ENCODE measurements at regions not wholly inside any gene's neighbourhood (a gene's known extent, or its start where the extent isn't known, plus 50 kb on each side); places are given as distances from the start of the nearest gene placed in this dataset.

- no peaks in the 10 kb centered on the region for H3K27me3 ChIP-seq
- H3K36me3 ChIP-seq, result no peaks in the 10 kb centered on the region
- H3K27ac ChIP-seq, result no peak overlapping the region
- no peaks in the 10 kb centered on the region for H3K9me3 ChIP-seq
- intact Hi-C loops (cut with DNase I), result no loop called here
- no peak overlapping the region for H3K9ac ChIP-seq (ENCODE audit: low read depth in 2 of 2, low read length in 2 of 2)
- H3K4me3 ChIP-seq, result no peak overlapping the region
- TF ChIP-seq, protein P1, sequence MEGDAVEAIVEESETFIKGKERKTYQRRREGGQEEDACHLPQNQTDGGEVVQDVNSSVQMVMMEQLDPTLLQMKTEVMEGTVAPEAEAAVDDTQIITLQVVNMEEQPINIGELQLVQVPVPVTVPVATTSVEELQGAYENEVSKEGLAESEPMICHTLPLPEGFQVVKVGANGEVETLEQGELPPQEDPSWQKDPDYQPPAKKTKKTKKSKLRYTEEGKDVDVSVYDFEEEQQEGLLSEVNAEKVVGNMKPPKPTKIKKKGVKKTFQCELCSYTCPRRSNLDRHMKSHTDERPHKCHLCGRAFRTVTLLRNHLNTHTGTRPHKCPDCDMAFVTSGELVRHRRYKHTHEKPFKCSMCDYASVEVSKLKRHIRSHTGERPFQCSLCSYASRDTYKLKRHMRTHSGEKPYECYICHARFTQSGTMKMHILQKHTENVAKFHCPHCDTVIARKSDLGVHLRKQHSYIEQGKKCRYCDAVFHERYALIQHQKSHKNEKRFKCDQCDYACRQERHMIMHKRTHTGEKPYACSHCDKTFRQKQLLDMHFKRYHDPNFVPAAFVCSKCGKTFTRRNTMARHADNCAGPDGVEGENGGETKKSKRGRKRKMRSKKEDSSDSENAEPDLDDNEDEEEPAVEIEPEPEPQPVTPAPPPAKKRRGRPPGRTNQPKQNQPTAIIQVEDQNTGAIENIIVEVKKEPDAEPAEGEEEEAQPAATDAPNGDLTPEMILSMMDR (IDR thresholded peaks at IDR 0.05), result no peak
- no peak for DNase-seq
- no peaks in the 10 kb centered on the region for H3K4me1 ChIP-seq
Observed at GRCh38 chr14:85150166-85150565, 379.8 kb upstream of the FLRT2 start.

- Histone ChIP-seq H3K27ac (no peak overlapping the region), H3K27me3 (no peaks in the 10 kb centered on the region), H3K9me3 (no peaks in the 10 kb centered on the region), H3K9ac (ENCODE audit: low read depth in 2 of 2, low read length in 2 of 2) (no peak overlapping the region), H3K4me1 (no peaks in the 10 kb centered on the region), H3K36me3 (no peaks in the 10 kb centered on the region), H3K4me3 (no peak overlapping the region)
- TF ChIP-seq, protein P1 (IDR thresholded peaks at IDR 0.05), result no peak
- intact Hi-C loops (cut with DNase I), result no loop called here
- no peak for DNase-seq
Observed at GRCh38 chr14:85154714-85155113, 375.2 kb upstream of the FLRT2 start.

DNA sequence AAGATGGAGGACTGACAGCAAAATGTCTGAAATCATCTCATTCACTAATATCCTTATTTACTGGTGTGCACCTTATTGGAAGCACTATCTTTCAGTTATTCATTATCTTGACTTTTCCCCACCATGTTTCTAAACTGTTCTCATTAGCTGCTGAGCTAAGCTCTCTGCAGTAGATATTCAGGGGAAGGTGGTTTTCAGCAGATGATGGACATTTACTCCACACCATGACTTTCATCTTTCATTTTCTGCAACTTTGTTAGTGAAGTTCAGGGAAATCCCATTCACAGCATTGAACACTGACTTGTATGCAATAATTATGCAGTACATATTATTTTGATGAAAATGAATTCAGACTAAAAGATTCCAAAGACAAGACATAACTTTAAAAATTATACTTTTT lies 373.6 kb upstream of the FLRT2 start:
- H3K9ac ChIP-seq (ENCODE audit: low read depth in 2 of 2, low read length in 2 of 2), result no peak overlapping the region
- no peak for DNase-seq
- no peaks in the 10 kb centered on the region for H3K27me3 ChIP-seq
- H3K4me3 ChIP-seq, result no peak overlapping the region
- H3K9me3 ChIP-seq, result no peaks in the 10 kb centered on the region
- no peak overlapping the region for H3K27ac ChIP-seq
- H3K4me1 ChIP-seq, result no peaks in the 10 kb centered on the region
- H3K36me3 ChIP-seq, result no peaks in the 10 kb centered on the region
- intact Hi-C loops (cut with DNase I), result no loop called here
- TF ChIP-seq, protein P1 (IDR thresholded peaks at IDR 0.05), result no peak

- intact Hi-C loops (cut with DNase I), result no loop called here
- TF ChIP-seq, protein P1 (IDR thresholded peaks at IDR 0.05), result no peak
- Histone ChIP-seq H3K9ac (ENCODE audit: low read depth in 2 of 2, low read length in 2 of 2) (no peak overlapping the region), H3K36me3 (no peaks in the 10 kb centered on the region), H3K4me1 (no peaks in the 10 kb centered on the region), H3K27me3 (no peaks in the 10 kb centered on the region), H3K9me3 (no peaks in the 10 kb centered on the region), H3K27ac (no peak overlapping the region), H3K4me3 (no peak overlapping the region)
- DNase-seq, result no peak
Observed at GRCh38 chr14:85159726-85160125, 370.2 kb upstream of the FLRT2 start.

DNA sequence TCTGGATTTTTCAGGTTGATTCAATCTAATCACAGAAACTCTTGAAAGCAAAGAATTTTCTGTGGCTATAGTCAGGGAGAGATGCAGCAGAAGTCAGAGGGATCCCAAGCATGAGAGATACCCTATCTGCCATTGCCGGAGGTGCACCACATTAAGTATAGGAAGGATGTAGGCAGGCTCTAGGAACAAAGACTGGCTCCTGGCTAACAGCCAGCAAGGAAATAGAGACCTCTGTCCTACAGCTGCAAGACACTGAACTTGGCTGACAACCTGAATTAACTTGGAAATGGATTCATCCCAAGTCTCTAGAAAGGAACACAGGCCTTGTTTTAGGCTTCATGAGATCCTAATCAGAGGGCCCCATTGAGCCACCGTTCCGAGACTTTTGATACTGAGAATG lies 364.9 kb upstream of the FLRT2 start:
- intact Hi-C loops (cut with DNase I), result no loop called here
- Histone ChIP-seq H3K27ac (no peak overlapping the region), H3K36me3 (no peaks in the 10 kb centered on the region), H3K9ac (ENCODE audit: low read depth in 2 of 2, low read length in 2 of 2) (no peak overlapping the region), H3K27me3 (no peaks in the 10 kb centered on the region), H3K4me1 (no peaks in the 10 kb centered on the region), H3K9me3 (peaks cover 4% of the 10 kb centered on the region), H3K4me3 (no peak overlapping the region)
- TF ChIP-seq, protein P1 (IDR thresholded peaks at IDR 0.05), result no peak
- DNase-seq, result no peak

- TF ChIP-seq, protein P1 (IDR thresholded peaks at IDR 0.05), result no peak
Observed at GRCh38 chr14:85169381-85169780, 360.6 kb upstream of the FLRT2 start.

More at GRCh38 chr14:85169381-85169780, 360.6 kb upstream of the FLRT2 start:
- Histone ChIP-seq H3K9ac (ENCODE audit: low read depth in 2 of 2, low read length in 2 of 2) (no peak overlapping the region), H3K27me3 (no peaks in the 10 kb centered on the region), H3K36me3 (no peaks in the 10 kb centered on the region), H3K4me3 (no peak overlapping the region), H3K4me1 (no peaks in the 10 kb centered on the region), H3K9me3 (peaks cover 4% of the 10 kb centered on the region), H3K27ac (no peak overlapping the region)
- no peak for DNase-seq
- intact Hi-C loops (cut with DNase I), result no loop called here
